GM12892 (cell line): ENCODE measurements at regions not wholly inside any gene's neighbourhood (a gene's known extent, or its start where the extent isn't known, plus 50 kb on each side); places are given as distances from the start of the nearest gene placed in this dataset.
"Not testable (repeated sequence)": the region's sequence is repeated elsewhere in the genome, so short reads cannot be mapped to it uniquely, and the experiment has no call there.

Experiments
- POLR2A ChIP-seq: IDR thresholded peaks from 2 replicates; pipeline ENCODE4 v1.6.1; 2011; ENCODE audit warnings: low read depth, low read length, control low read depth
- TAF1 ChIP-seq: IDR thresholded peaks from 2 replicates; pipeline ENCODE4 v1.6.1; 2011; ENCODE audit warnings: low read depth, mild to moderate bottlenecking, control low read depth, low read length, borderline replicate concordance

DNA sequence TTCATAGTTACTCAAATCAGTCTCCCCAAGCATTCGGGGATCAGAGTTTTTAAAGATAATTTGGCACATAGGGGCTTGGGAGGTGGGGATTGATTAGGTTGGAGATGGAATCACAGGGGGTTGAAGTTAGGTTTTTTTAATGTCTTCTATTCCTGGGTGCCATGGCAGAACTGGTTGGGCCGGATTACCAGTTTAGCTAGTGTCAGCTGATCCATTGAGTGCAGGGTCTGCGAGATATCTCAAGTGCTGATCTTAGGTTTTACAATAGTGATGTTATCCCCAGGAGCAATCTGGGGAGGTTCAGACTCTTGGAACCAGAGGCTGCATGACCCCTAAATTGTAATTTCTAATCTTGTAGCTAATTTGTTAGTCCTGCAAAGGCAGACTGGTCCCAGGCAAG lies 163.5 kb upstream of the ATP10A start:
- TF ChIP-seq TAF1, POLR2A: not testable (repeated sequence)
